Gastrocnemius medialis (tissue), 4 donors: ENCODE measurements at regions not wholly inside any gene's neighbourhood (a gene's known extent, or its start where the extent isn't known, plus 50 kb on each side); places are given as distances from the start of the nearest gene placed in this dataset.

ENCODE experiments used
- ATAC-seq, 2 donors: fragments of 150-250 bp; one replicate each; pipeline ENCODE4 v1.9.1; 2016
- DNase-seq, 2 donors: peaks; one replicate each; pipeline ENCODE4 v3.0.0-alpha.2; 2019
- H3K27ac ChIP-seq, 4 donors: fragments of 200-600 bp; sonication (generic); 1 replicate in 1 of 4; 2 replicates in 3 of 4; pipeline ENCODE4 v1.5.1; 2016 to 2018; ENCODE audit warnings: mild to moderate bottlenecking in 2 of 4, moderate library complexity in 1 of 4
- H3K27me3 ChIP-seq, 3 donors: fragments of 200-600 bp; sonication (generic) in 2 of 3; 1 replicate in 1 of 3; 2 replicates in 2 of 3; pipeline versions ENCODE4 v1.5.1 to v1.6.0; 2016 to 2019; ENCODE audit warnings: mild to moderate bottlenecking in 1 of 3, moderate library complexity in 1 of 3
- H3K36me3 ChIP-seq, 2 donors: fragments of 200-600 bp; sonication (generic) in 1 of 2; one replicate each; pipeline ENCODE4 v1.5.1; 2017 to 2018
- H3K4me1 ChIP-seq, 2 donors: fragments of 200-600 bp; sonication (generic) in 1 of 2; one replicate each; pipeline ENCODE4 v1.5.1; 2016 to 2017; ENCODE audit warnings: mild to moderate bottlenecking in 2 of 2
- H3K4me3 ChIP-seq, 4 donors: fragments of 200-600 bp; sonication (generic) in 3 of 4; 1 replicate in 1 of 4; 2 replicates in 3 of 4; pipeline ENCODE4 v1.5.1; 2016 to 2019; ENCODE audit warnings: mild to moderate bottlenecking in 2 of 4
- H3K9me3 ChIP-seq, 3 donors: fragments of 200-600 bp; sonication (generic) in 2 of 3; 1 replicate in 1 of 3; 2 replicates in 2 of 3; pipeline ENCODE4 v1.5.1; 2016 to 2019
- CTCF ChIP-seq, 5 experiments: fragments of 450-650 bp in 3 of 5; fragments of 200-600 bp in 2 of 5; sonication (generic) in 2 of 5; IDR thresholded peaks in 4 of 5; conservative IDR thresholded peaks in 1 of 5; 1 replicate in 4 of 5; 2 replicates in 1 of 5; pipeline ENCODE4 v1.5.1; 2016 to 2019; ENCODE audit warnings: antibody characterized with exemption in 5 of 5, mild to moderate bottlenecking in 3 of 5, moderate library complexity in 3 of 5
- POLR2A ChIP-seq, 2 donors: fragments of 450-650 bp; IDR thresholded peaks; one replicate each; pipeline ENCODE4 v1.6.1; 2017; ENCODE audit warnings: antibody characterized with exemption in 2 of 2, mild to moderate bottlenecking in 2 of 2, moderate library complexity in 2 of 2
- in situ Hi-C, 4 donors: fragments of 200-750 bp; cut with MboI; loops; one replicate each; pipeline versions ENCODE4 v1.15.0 to v1.8.0; 2017; ENCODE audit warnings: low sequenced_read_pairs in 4 of 4
- intact Hi-C: fragments of 100-400 bp; cut with DNase I; formaldehyde crosslinking; loops from one replicate; pipeline ENCODE4 v1.15.1; 2023; ENCODE audit warnings: low total_unique reads

- TF ChIP-seq POLR2A (IDR thresholded peaks at IDR 0.05) (no peak), CTCF (IDR thresholded peaks at IDR 0.05 in 4 of 5, conservative IDR thresholded peaks at IDR 0.05 in 1 of 5) (no peak)
- no peaks in the 10 kb centered on the region for H3K9me3 ChIP-seq
- DNase-seq = no peak
- in situ Hi-C loops (no loop called here), intact Hi-C loops (no loop called here)
- H3K27ac ChIP-seq = no peak overlapping the region
- no peaks in the 10 kb centered on the region for H3K36me3 ChIP-seq
- H3K4me1 ChIP-seq = no peaks in the 10 kb centered on the region
- H3K27me3 ChIP-seq = no peaks in the 10 kb centered on the region
- no peak for ATAC-seq
- H3K4me3 ChIP-seq = no peak overlapping the region
Observed at GRCh38 chr17:56648321-56648720, 54.8 kb downstream of the NOG start.

GRCh38 chr17:56648806-56649205 lies 55.3 kb downstream of the NOG start:
- Histone ChIP-seq H3K9me3 (no peaks in the 10 kb centered on the region), H3K27me3 (no peaks in the 10 kb centered on the region), H3K27ac (no peak overlapping the region), H3K4me3 (no peak overlapping the region), H3K4me1 (no peaks in the 10 kb centered on the region), H3K36me3 (no peaks in the 10 kb centered on the region)
- ATAC-seq (no peak), DNase-seq (no peak)
- in situ Hi-C loops (no loop called here), intact Hi-C loops (no loop called here)
- TF ChIP-seq POLR2A (IDR thresholded peaks at IDR 0.05) = no peak
- no peak for TF ChIP-seq CTCF (IDR thresholded peaks at IDR 0.05 in 4 of 5, conservative IDR thresholded peaks at IDR 0.05 in 1 of 5)

- H3K4me3 ChIP-seq = no peak overlapping the region
- no peaks in the 10 kb centered on the region for H3K27me3 ChIP-seq
- H3K9me3 ChIP-seq = no peaks in the 10 kb centered on the region
- ATAC-seq (no peak), DNase-seq (no peak)
- in situ Hi-C loops (no loop called here), intact Hi-C loops (no loop called here)
- no peaks in the 10 kb centered on the region for H3K4me1 ChIP-seq
- TF ChIP-seq CTCF (IDR thresholded peaks at IDR 0.05 in 4 of 5, conservative IDR thresholded peaks at IDR 0.05 in 1 of 5) (no peak), POLR2A (IDR thresholded peaks at IDR 0.05) (no peak)
- H3K36me3 ChIP-seq = no peaks in the 10 kb centered on the region
- no peak overlapping the region for H3K27ac ChIP-seq
Observed at GRCh38 chr17:56652628-56653027, 59.1 kb downstream of the NOG start.

- TF ChIP-seq CTCF (IDR thresholded peaks at IDR 0.05 in 4 of 5, conservative IDR thresholded peaks at IDR 0.05 in 1 of 5) = peak in 4 of 5 experiments; percentile 19 to 46 (median 35)
- TF ChIP-seq POLR2A (IDR thresholded peaks at IDR 0.05) = no peak
- H3K27me3 ChIP-seq = no peaks in the 10 kb centered on the region
- DNase-seq (no peak), ATAC-seq (no peak)
- H3K4me1 ChIP-seq = no peaks in the 10 kb centered on the region
- H3K36me3 ChIP-seq = no peaks in the 10 kb centered on the region
- intact Hi-C loops = no loop called here
- no peak overlapping the region for H3K27ac ChIP-seq
- in situ Hi-C loops = no loop called here
- no peak overlapping the region for H3K4me3 ChIP-seq
- H3K9me3 ChIP-seq = no peaks in the 10 kb centered on the region
Observed at GRCh38 chr17:56653877-56654276, 60.4 kb downstream of the NOG start.

GRCh38 chr17:56656701-56657327 lies 63.3 kb downstream of the NOG start:
- DNase-seq = no peak
- Histone ChIP-seq H3K27ac (no peak overlapping the region), H3K9me3 (no peaks in the 10 kb centered on the region), H3K4me1 (no peaks in the 10 kb centered on the region), H3K27me3 (no peaks in the 10 kb centered on the region), H3K4me3 (no peak overlapping the region), H3K36me3 (no peaks in the 10 kb centered on the region)
- intact Hi-C loops = no loop called here
- TF ChIP-seq CTCF (IDR thresholded peaks at IDR 0.05 in 4 of 5, conservative IDR thresholded peaks at IDR 0.05 in 1 of 5) (no peak), POLR2A (IDR thresholded peaks at IDR 0.05) (no peak)
- no peak for ATAC-seq
- in situ Hi-C loops = no loop called here
